GM21576 (cell line): ENCODE measurements at regions not wholly inside any gene's neighbourhood (a gene's known extent, or its start where the extent isn't known, plus 50 kb on each side); places are given as distances from the start of the nearest gene placed in this dataset.
"Not testable (repeated sequence)": the region's sequence is repeated elsewhere in the genome, so short reads cannot be mapped to it uniquely, and the experiment has no call there.

Source experiments
- ATAC-seq: cut with Tn5 transposase; IDR thresholded peaks from one replicate; pipeline ENCODE4 v1.9.1; 2021; ENCODE audit warnings: mild to moderate bottlenecking, moderate library complexity; ENCODE audit not compliant: unreplicated experiment

- not testable (repeated sequence) for ATAC-seq
These were observed 305.4 kb upstream of the CHRNA7 start for GRCh38 chr15:31724903-31725302.

GRCh38 chr15:31725619-31726018 is 304.7 kb upstream of the CHRNA7 start:
- not testable (repeated sequence) for ATAC-seq

GRCh38 chr15:31727612-31728011 is 302.7 kb upstream of the CHRNA7 start:
- ATAC-seq = no peak

- ATAC-seq = no peak
These were observed 297.6 kb upstream of the CHRNA7 start for GRCh38 chr15:31732726-31733125.

- no peak for ATAC-seq
These were observed 296.9 kb upstream of the CHRNA7 start for GRCh38 chr15:31733424-31733823.

- ATAC-seq = no peak
These were observed 290.1 kb upstream of the CHRNA7 start for GRCh38 chr15:31740203-31740602.

- no peak for ATAC-seq
These were observed 284.5 kb upstream of the CHRNA7 start for GRCh38 chr15:31745841-31746240.

- ATAC-seq = no peak
These were observed 278.1 kb upstream of the CHRNA7 start for GRCh38 chr15:31752065-31752762.

- no peak for ATAC-seq
These were observed 277.4 kb upstream of the CHRNA7 start for GRCh38 chr15:31752905-31753304.

- no peak for ATAC-seq
These were observed 272.2 kb upstream of the CHRNA7 start for GRCh38 chr15:31758126-31758525.

GRCh38 chr15:31768055-31768454 is 262.3 kb upstream of the CHRNA7 start:
- no peak for ATAC-seq

GRCh38 chr15:31774045-31774444 is 256.3 kb upstream of the CHRNA7 start:
- ATAC-seq = no peak

GRCh38 chr15:31776039-31776438 is 254.3 kb upstream of the CHRNA7 start:
- no peak for ATAC-seq

- ATAC-seq = no peak
These were observed 249.1 kb upstream of the CHRNA7 start for GRCh38 chr15:31781261-31781660.

- no peak for ATAC-seq
These were observed 248.1 kb upstream of the CHRNA7 start for GRCh38 chr15:31782016-31782783.

- no peak for ATAC-seq
These were observed 247.4 kb upstream of the CHRNA7 start for GRCh38 chr15:31782951-31783350.

GRCh38 chr15:31786360-31786759 is 244.0 kb upstream of the CHRNA7 start:
- ATAC-seq = no peak

- ATAC-seq = no peak
These were observed 242.2 kb upstream of the CHRNA7 start for GRCh38 chr15:31788104-31788503.

GRCh38 chr15:31792611-31793199 is 237.6 kb upstream of the CHRNA7 start:
- ATAC-seq = no peak

- ATAC-seq = no peak
These were observed 231.0 kb upstream of the CHRNA7 start for GRCh38 chr15:31799319-31799714.

- ATAC-seq = peak; percentile 86
These were observed 230.5 kb upstream of the CHRNA7 start for GRCh38 chr15:31799715-31800321.

- ATAC-seq = no peak
These were observed 229.2 kb upstream of the CHRNA7 start for GRCh38 chr15:31801152-31801551.
